OCI-LY7 (cell line): ENCODE measurements at regions not wholly inside any gene's neighbourhood (a gene's known extent, or its start where the extent isn't known, plus 50 kb on each side); places are given as distances from the start of the nearest gene placed in this dataset.

Experiments used
- CTCF ChIP-seq: fragments of 200-600 bp; sonication (generic); conservative IDR thresholded peaks from 2 replicates; pipeline ENCODE4 v1.5.1; 2014; ENCODE audit warnings: mild to moderate bottlenecking, antibody characterized with exemption, low read length, moderate library complexity, mixed read lengths
- EZH2phosphoT487 ChIP-seq: fragments of 200-600 bp; sonication (generic); IDR thresholded peaks from 2 replicates; pipeline ENCODE4 v1.6.1; 2018; ENCODE audit warnings: low read depth, borderline replicate concordance, mild to moderate bottlenecking, mixed run types, antibody characterized with exemption, low read length, moderate library complexity, mixed read lengths

GRCh38 chr3:84522893-84523292, 435.9 kb upstream of the CADM2 start:
- TF ChIP-seq CTCF (no peak), EZH2phosphoT487 (no peak)
